Suppressor macrophage (primary cell): ENCODE measurements at regions not wholly inside any gene's neighbourhood (a gene's known extent, or its start where the extent isn't known, plus 50 kb on each side); places are given as distances from the start of the nearest gene placed in this dataset.
A peak's percentile ranks its signal among the peaks of the same experiment; 100 is the strongest.

ENCODE experiments used
- DNase-seq, 4 experiments: peaks; one replicate each; pipeline ENCODE4 v3.0.0-alpha.2; 2020 to 2022

- DNase-seq = no peak
Measured at GRCh38 chr3:30170681-30171438, 435.5 kb upstream of the TGFBR2 start.

GRCh38 chr3:30174357-30174756, 432.0 kb upstream of the TGFBR2 start:
- no peak for DNase-seq

- DNase-seq = peak; percentile 69 to 93 (median 82)
Measured at GRCh38 chr3:30180310-30181177, 425.9 kb upstream of the TGFBR2 start.

GRCh38 chr3:30181178-30181465, 425.3 kb upstream of the TGFBR2 start:
- DNase-seq = peak in 1 of 4 experiments; percentile 13

- DNase-seq = no peak
Measured at GRCh38 chr3:30181581-30181980, 424.8 kb upstream of the TGFBR2 start.

GRCh38 chr3:30183421-30183820, 423.0 kb upstream of the TGFBR2 start:
- DNase-seq = no peak

- DNase-seq = peak; percentile 45 to 76 (median 58)
Measured at GRCh38 chr3:30184091-30184810, 422.1 kb upstream of the TGFBR2 start.

- no peak for DNase-seq
Measured at GRCh38 chr3:30185872-30186271, 420.5 kb upstream of the TGFBR2 start.

GRCh38 chr3:30186741-30187219, 419.6 kb upstream of the TGFBR2 start:
- DNase-seq = no peak

- no peak for DNase-seq
Measured at GRCh38 chr3:30187366-30187765, 419.0 kb upstream of the TGFBR2 start.

- no peak for DNase-seq
Measured at GRCh38 chr3:30188713-30189112, 417.7 kb upstream of the TGFBR2 start.

GRCh38 chr3:30189900-30190299, 416.5 kb upstream of the TGFBR2 start:
- no peak for DNase-seq

- DNase-seq = peak in 3 of 4 experiments; percentile 8 to 41 (median 21)
Measured at GRCh38 chr3:30193625-30194044, 412.8 kb upstream of the TGFBR2 start.

GRCh38 chr3:30195352-30195751, 411.0 kb upstream of the TGFBR2 start:
- no peak for DNase-seq

GRCh38 chr3:30198162-30198561, 408.2 kb upstream of the TGFBR2 start:
- DNase-seq = peak in 3 of 4 experiments; percentile 12 to 39 (median 32)

- DNase-seq = peak; percentile 77 to 89 (median 87)
Measured at GRCh38 chr3:30199096-30199759, 407.2 kb upstream of the TGFBR2 start.

GRCh38 chr3:30199855-30200254, 406.5 kb upstream of the TGFBR2 start:
- peak in 1 of 4 experiments; percentile 4 for DNase-seq

GRCh38 chr3:30201715-30202114, 404.7 kb upstream of the TGFBR2 start:
- no peak for DNase-seq

GRCh38 chr3:30203301-30203700, 403.1 kb upstream of the TGFBR2 start:
- no peak for DNase-seq

GRCh38 chr3:30204126-30204525, 402.3 kb upstream of the TGFBR2 start:
- peak in 3 of 4 experiments; percentile 31 to 47 (median 43) for DNase-seq

- no peak for DNase-seq
Measured at GRCh38 chr3:30206051-30206450, 400.4 kb upstream of the TGFBR2 start.

GRCh38 chr3:30221619-30222018, 384.8 kb upstream of the TGFBR2 start:
- DNase-seq = peak; percentile 31 to 57 (median 50)
